Fibroblast of mammary gland (primary cell): ENCODE measurements at regions not wholly inside any gene's neighbourhood (a gene's known extent, or its start where the extent isn't known, plus 50 kb on each side); places are given as distances from the start of the nearest gene placed in this dataset.

Experiments used
- DNase-seq: peaks from one replicate; pipeline ENCODE4 v3.0.0-alpha.2; 2010; ENCODE audit warnings: low read depth
- H3K4me3 ChIP-seq: 2 replicates; pipeline ENCODE4 v1.5.1; 2011; ENCODE audit warnings: low read depth, mild to moderate bottlenecking, low read length, moderate library complexity; ENCODE audit not compliant: control insufficient read depth
- CTCF ChIP-seq: conservative IDR thresholded peaks from 2 replicates; pipeline ENCODE4 v1.5.1; 2011; ENCODE audit warnings: low read depth, low read length, inconsistent platforms; ENCODE audit not compliant: control insufficient read depth, insufficient read depth

- no peak overlapping the region for H3K4me3 ChIP-seq
- no peak for TF ChIP-seq CTCF
- DNase-seq, result no peak
These were observed 300.7 kb upstream of the SNX7 start for GRCh38 chr1:98360864-98361263.

DNA sequence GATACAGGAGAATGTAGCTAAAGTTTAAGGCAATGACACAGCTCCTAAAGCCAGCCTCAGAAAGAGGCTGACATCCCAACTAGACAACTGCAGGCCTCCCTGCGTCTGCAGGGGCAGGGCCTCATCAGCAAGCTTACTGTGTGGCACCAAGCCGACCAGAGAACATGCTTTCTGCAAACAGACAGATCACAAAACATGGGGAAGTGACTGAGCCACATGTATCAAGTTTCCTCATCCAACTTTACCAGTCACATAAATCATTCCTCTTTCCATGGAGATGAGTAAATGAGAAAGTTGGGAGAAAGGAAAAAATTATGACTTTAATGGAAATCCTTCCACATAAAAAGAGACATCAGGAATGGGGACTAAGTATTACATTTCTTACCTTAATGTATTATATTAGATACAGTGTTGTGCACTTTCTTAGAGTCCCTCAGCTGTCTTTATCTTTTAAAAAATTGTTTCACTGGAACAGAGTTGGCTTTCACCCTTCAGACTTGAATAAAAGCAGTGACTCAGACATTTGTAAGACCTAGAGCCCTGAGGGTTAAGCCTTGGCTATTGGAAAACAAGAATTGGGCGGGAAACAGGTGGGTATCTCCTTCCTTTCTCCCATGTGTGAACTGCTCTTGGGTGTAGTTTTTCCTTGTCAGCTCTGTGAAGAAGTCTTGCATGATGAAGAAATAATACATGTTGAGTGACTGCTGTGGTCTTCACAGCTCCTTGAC is 305.7 kb upstream of the SNX7 start:
- no peak for TF ChIP-seq CTCF
- DNase-seq, result peak; percentile 25
- no peak overlapping the region for H3K4me3 ChIP-seq

- TF ChIP-seq CTCF, result no peak
- peak; percentile 6 for DNase-seq
- H3K4me3 ChIP-seq, result no peak overlapping the region
These were observed 309.1 kb upstream of the SNX7 start for GRCh38 chr1:98352378-98352777.

GRCh38 chr1:98351561-98351960 is 310.0 kb upstream of the SNX7 start:
- no peak for DNase-seq
- no peak overlapping the region for H3K4me3 ChIP-seq
- TF ChIP-seq CTCF, result no peak

- no peak for DNase-seq
- H3K4me3 ChIP-seq, result no peak overlapping the region
- TF ChIP-seq CTCF, result no peak
These were observed 316.1 kb upstream of the SNX7 start for GRCh38 chr1:98345417-98345816.

DNA sequence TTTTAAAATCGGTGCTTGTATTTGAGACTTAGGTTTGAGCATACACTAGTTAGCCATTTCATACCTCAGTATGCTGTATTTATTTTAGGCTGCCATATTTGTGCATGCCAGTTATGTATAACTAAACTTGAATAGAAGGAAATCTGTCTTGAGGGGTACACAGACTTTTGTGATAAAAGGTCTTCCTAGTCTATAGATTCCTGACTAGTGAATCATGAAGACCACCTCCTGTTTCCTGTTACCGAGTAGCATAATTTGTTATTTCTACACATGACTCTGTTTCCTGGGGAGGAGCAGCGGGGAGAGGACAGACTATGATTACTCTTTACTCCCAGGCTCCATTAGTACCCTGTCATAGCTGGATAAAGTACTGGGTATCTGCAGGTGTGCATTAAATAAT is 316.8 kb upstream of the SNX7 start:
- TF ChIP-seq CTCF, result no peak
- DNase-seq, result no peak
- H3K4me3 ChIP-seq, result no peak overlapping the region

DNA sequence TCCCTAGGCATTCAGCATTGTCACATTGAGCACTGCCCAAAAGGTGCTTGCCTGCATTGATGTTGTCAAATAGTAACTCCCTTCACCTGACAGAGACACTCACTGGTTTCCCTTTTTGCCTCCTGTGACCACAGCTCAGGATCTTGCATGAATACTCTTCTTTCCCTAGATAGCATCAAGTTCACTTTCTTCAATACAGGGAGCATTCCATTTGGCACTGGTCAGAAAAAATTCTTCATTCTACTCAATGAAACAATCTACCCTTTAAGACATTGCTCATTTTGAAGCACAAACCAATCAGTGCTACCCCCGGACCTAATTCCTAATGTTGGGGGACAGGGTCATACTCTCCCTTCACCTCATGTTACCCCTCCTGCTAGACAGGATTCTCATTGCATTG is 319.0 kb upstream of the SNX7 start:
- no peak for TF ChIP-seq CTCF
- no peak overlapping the region for H3K4me3 ChIP-seq
- DNase-seq, result no peak
